Adrenal gland (tissue), 5 donors: ENCODE measurements at regions not wholly inside any gene's neighbourhood (a gene's known extent, or its start where the extent isn't known, plus 50 kb on each side); places are given as distances from the start of the nearest gene placed in this dataset.

Source experiments
- POLR2A ChIP-seq, 2 donors: fragments of 450-650 bp; IDR thresholded peaks; one replicate each; pipeline ENCODE4 v1.6.1; 2017; ENCODE audit warnings: antibody characterized with exemption in 2 of 2, mild to moderate bottlenecking in 2 of 2, moderate library complexity in 1 of 2
- TF ChIP-seq, protein P1 (sequence below), 6 experiments: fragments of 450-650 bp in 4 of 6; fragments of 200-600 bp in 2 of 6; sonication (generic) in 1 of 6; IDR thresholded peaks; 1 replicate in 5 of 6; 2 replicates in 1 of 6; pipeline versions ENCODE4 v1.5.1 to v1.8.0; 2016 to 2021; ENCODE audit warnings: antibody characterized with exemption in 6 of 6, mild to moderate bottlenecking in 2 of 6, moderate library complexity in 1 of 6
- donor health status: DM: no; HTN: no; CAD: no.

- TF ChIP-seq, protein P1, sequence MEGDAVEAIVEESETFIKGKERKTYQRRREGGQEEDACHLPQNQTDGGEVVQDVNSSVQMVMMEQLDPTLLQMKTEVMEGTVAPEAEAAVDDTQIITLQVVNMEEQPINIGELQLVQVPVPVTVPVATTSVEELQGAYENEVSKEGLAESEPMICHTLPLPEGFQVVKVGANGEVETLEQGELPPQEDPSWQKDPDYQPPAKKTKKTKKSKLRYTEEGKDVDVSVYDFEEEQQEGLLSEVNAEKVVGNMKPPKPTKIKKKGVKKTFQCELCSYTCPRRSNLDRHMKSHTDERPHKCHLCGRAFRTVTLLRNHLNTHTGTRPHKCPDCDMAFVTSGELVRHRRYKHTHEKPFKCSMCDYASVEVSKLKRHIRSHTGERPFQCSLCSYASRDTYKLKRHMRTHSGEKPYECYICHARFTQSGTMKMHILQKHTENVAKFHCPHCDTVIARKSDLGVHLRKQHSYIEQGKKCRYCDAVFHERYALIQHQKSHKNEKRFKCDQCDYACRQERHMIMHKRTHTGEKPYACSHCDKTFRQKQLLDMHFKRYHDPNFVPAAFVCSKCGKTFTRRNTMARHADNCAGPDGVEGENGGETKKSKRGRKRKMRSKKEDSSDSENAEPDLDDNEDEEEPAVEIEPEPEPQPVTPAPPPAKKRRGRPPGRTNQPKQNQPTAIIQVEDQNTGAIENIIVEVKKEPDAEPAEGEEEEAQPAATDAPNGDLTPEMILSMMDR (IDR thresholded peaks at IDR 0.05), result no peak
- TF ChIP-seq POLR2A (IDR thresholded peaks at IDR 0.05), result no peak
Measured at GRCh38 chr2:18949871-18950270, 360.5 kb upstream of the NT5C1B start.
